ENCODE measurements at regions not wholly inside any gene's neighbourhood (a gene's known extent, or its start where the extent isn't known, plus 50 kb on each side); places are given as distances from the start of the nearest gene placed in this dataset.

DNA sequence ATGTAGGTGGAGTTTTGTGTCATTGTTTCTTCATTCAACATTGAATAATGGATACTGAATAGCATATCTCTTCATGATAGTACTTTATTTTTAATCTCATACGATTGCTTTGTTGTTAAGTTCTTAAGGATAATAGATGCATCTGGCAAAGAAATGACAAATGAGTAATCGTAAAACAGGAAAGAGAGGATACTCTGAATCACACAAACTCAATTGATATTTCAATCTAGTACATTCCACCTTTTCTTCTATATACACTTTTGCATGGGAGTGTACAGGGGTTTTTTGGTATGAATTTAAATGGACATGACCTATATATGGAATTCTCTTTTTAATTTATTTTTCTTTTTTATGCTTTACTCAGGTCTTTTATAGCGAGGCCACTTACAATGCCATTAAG is 186.9 kb upstream of the STK26 start:
- TF ChIP-seq CTCF (IDR thresholded peaks at IDR 0.05) (no peak), POLR2A (IDR thresholded peaks at IDR 0.05; ENCODE audit: low read length) (no peak), POLR2AphosphoS2 (conservative IDR thresholded peaks at IDR 0.05; ENCODE audit: low read length) (no peak), RFX5 (IDR thresholded peaks at IDR 0.05) (no peak), ESRRA (IDR thresholded peaks at IDR 0.05; ENCODE audit: borderline replicate concordance, low read length) (no peak), BHLHE40 (IDR thresholded peaks at IDR 0.05; ENCODE audit: low read depth, low read length) (no peak)
- TF ChIP-seq, protein P1, sequence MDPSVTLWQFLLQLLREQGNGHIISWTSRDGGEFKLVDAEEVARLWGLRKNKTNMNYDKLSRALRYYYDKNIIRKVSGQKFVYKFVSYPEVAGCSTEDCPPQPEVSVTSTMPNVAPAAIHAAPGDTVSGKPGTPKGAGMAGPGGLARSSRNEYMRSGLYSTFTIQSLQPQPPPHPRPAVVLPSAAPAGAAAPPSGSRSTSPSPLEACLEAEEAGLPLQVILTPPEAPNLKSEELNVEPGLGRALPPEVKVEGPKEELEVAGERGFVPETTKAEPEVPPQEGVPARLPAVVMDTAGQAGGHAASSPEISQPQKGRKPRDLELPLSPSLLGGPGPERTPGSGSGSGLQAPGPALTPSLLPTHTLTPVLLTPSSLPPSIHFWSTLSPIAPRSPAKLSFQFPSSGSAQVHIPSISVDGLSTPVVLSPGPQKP (IDR thresholded peaks at IDR 0.05; ENCODE audit: low read depth, low read length) = no peak

Measured in A549 (cell line).